Skeletal muscle satellite cell (primary cell): ENCODE measurements at regions not wholly inside any gene's neighbourhood (a gene's known extent, or its start where the extent isn't known, plus 50 kb on each side); places are given as distances from the start of the nearest gene placed in this dataset.

Experiments
- H3K27me3 ChIP-seq: 2 replicates; pipeline ENCODE4 v1.7.0; 2013; ENCODE audit warnings: low read length; ENCODE audit not compliant: control insufficient read depth, insufficient read depth
- H3K36me3 ChIP-seq: 2 replicates; pipeline ENCODE4 v1.7.0; 2013; ENCODE audit warnings: mild to moderate bottlenecking, control low read depth, low read length; ENCODE audit not compliant: insufficient read depth
- H3K4me1 ChIP-seq: 2 replicates; pipeline ENCODE4 v1.7.0; 2013; ENCODE audit warnings: low read length; ENCODE audit not compliant: control insufficient read depth, insufficient read depth
- H3K4me2 ChIP-seq: 2 replicates; pipeline ENCODE4 v1.7.0; 2013; ENCODE audit warnings: mild to moderate bottlenecking, low read length
- H3K4me3 ChIP-seq: 2 replicates; pipeline ENCODE4 v1.7.0; 2013; ENCODE audit warnings: low read length
- H3K9ac ChIP-seq: 2 replicates; pipeline ENCODE4 v1.7.0; 2013; ENCODE audit warnings: mild to moderate bottlenecking, low read depth, low read length, moderate library complexity
- H3K9me3 ChIP-seq: replicated peaks from 2 replicates; pipeline ENCODE4 v1.7.0; 2013; ENCODE audit warnings: mild to moderate bottlenecking, control low read depth, low read length

DNA sequence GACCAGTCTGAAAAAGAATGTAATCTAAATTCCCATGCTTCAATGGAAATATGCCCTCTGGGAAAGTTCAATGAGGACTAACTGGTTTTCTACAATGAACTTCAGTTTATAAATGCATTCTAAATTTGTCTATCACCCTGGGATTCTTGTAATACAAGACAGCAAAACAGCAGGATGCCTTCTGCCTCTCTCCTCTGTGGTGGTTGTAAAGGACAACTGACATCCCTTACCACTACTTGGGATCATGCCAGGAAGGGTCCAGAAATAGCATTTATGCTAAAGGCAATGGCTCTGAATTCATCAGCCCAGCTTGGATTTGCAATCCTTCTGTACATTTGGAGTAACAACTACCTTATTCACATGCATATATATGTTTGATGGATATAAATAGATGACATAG is 97.3 kb upstream of the ADAMTS16 start:
- Histone ChIP-seq H3K9ac (no peak overlapping the region), H3K4me2 (no peak overlapping the region), H3K9me3 (no peaks in the 10 kb centered on the region), H3K4me3 (no peak overlapping the region), H3K27me3 (no peaks in the 10 kb centered on the region), H3K36me3 (no peaks in the 10 kb centered on the region), H3K4me1 (no peaks in the 10 kb centered on the region)

DNA sequence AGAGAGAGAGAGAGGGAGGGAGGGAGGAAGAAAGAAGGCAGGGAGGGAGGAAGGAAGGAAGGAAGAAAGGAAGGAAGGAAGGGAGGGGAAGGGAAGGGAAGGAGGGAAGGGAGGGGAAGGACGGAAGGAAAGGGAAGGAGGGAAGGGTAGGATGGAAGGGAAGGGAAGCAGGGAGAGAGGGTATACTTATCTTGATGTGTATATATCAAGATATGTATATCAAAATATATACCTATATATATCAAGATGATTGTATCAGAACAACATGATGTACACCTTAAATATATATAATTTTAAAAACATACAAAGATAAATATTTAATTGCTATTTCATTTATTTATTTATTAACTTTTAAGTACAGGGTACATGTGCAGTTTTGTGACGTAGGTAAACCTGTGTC is 96.8 kb upstream of the ADAMTS16 start:
- H3K9me3 ChIP-seq, result no peaks in the 10 kb centered on the region
- no peak overlapping the region for H3K4me3 ChIP-seq
- no peaks in the 10 kb centered on the region for H3K27me3 ChIP-seq

GRCh38 chr5:5044247-5044840 is 95.8 kb upstream of the ADAMTS16 start:
- H3K4me1 ChIP-seq, result no peaks in the 10 kb centered on the region
- no peaks in the 10 kb centered on the region for H3K36me3 ChIP-seq
- no peak overlapping the region for H3K4me2 ChIP-seq
- no peak overlapping the region for H3K9ac ChIP-seq
- no peak overlapping the region for H3K4me3 ChIP-seq
- H3K27me3 ChIP-seq, result no peaks in the 10 kb centered on the region
- H3K9me3 ChIP-seq, result no peaks in the 10 kb centered on the region

More for the DNA sequence above, 96.8 kb upstream of the ADAMTS16 start:
- Histone ChIP-seq H3K4me1 (no peaks in the 10 kb centered on the region), H3K9ac (no peak overlapping the region), H3K36me3 (no peaks in the 10 kb centered on the region), H3K4me2 (no peak overlapping the region)

DNA sequence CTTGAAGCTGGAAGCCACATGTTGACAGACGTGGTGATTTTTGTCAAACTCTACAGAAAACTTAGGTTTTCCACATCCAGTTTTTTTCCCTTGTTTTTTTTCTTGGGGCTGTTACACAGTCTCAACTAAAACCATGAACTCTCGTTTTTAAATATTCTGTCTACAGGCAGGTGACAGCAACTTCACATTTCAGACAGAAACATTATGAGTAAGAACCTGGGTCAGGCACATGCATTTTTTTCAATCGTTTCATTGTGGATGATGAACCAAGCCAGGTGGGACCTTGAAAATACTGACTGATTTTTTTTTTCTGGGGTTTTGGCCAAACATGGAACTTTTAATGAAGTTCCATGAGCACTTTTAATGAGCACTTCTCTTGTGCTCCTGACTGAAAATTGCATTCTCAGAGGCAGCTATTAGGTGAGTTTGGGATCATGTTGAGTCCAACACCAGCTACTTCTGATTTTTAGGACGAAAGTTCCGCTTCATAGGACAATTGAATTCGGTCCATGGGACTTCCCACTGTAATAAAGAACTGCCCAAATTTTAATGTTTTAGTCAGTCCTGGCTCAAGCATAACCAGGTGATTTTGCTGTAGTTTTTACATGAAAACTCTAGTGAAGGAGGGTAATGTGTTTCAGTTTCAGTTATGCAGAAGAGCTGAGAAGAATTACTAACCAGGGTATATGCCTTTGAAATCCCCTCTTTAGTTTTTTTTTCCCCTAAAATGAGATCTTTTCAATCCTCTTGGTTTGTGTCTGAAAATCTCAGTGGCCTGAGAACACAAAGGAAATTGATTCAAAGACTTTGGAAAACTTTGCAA is 93.2 kb upstream of the ADAMTS16 start:
- Histone ChIP-seq H3K9ac (no peak overlapping the region), H3K4me2 (no peak overlapping the region), H3K9me3 (no peaks in the 10 kb centered on the region), H3K4me3 (no peak overlapping the region), H3K36me3 (no peaks in the 10 kb centered on the region), H3K27me3 (peaks cover 1% of the 10 kb centered on the region), H3K4me1 (no peaks in the 10 kb centered on the region)

GRCh38 chr5:5050801-5051200 is 89.3 kb upstream of the ADAMTS16 start:
- Histone ChIP-seq H3K9ac (no peak overlapping the region), H3K27me3 (peaks cover 4% of the 10 kb centered on the region), H3K9me3 (no peaks in the 10 kb centered on the region), H3K36me3 (no peaks in the 10 kb centered on the region), H3K4me2 (no peak overlapping the region), H3K4me1 (no peaks in the 10 kb centered on the region), H3K4me3 (no peak overlapping the region)

GRCh38 chr5:5055712-5056111 is 84.4 kb upstream of the ADAMTS16 start:
- H3K4me1 ChIP-seq, result no peaks in the 10 kb centered on the region
- no peaks in the 10 kb centered on the region for H3K36me3 ChIP-seq

DNA sequence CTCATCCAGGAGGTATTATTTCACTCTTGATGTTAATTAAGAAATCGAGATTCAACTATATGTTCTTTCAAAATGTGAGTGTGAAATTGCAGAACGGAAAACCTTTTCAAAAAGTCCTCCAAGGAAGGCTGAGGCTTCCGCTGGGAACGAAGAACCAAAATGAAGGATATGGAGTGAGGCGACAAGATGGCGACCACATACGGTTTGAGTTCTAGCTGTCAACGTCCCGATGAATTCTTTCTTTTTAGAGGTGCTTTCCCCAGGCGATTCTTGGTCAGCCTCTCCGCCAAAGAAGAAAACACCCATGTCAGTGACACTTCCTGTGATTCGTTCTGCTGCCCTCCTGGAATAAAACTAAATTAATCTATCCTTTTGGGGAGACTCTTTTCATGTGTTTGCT is 78.3 kb upstream of the ADAMTS16 start:
- Histone ChIP-seq H3K27me3 (peaks cover 3% of the 10 kb centered on the region), H3K36me3 (no peaks in the 10 kb centered on the region), H3K4me3 (no peak overlapping the region), H3K4me2 (no peak overlapping the region), H3K4me1 (peaks cover 6% of the 10 kb centered on the region), H3K9me3 (no peaks in the 10 kb centered on the region), H3K9ac (no peak overlapping the region)

More at GRCh38 chr5:5055712-5056111, 84.4 kb upstream of the ADAMTS16 start:
- no peak overlapping the region for H3K9ac ChIP-seq
- H3K9me3 ChIP-seq, result no peaks in the 10 kb centered on the region
- H3K27me3 ChIP-seq, result peaks cover 6% of the 10 kb centered on the region
- no peak overlapping the region for H3K4me2 ChIP-seq
- H3K4me3 ChIP-seq, result no peak overlapping the region

DNA sequence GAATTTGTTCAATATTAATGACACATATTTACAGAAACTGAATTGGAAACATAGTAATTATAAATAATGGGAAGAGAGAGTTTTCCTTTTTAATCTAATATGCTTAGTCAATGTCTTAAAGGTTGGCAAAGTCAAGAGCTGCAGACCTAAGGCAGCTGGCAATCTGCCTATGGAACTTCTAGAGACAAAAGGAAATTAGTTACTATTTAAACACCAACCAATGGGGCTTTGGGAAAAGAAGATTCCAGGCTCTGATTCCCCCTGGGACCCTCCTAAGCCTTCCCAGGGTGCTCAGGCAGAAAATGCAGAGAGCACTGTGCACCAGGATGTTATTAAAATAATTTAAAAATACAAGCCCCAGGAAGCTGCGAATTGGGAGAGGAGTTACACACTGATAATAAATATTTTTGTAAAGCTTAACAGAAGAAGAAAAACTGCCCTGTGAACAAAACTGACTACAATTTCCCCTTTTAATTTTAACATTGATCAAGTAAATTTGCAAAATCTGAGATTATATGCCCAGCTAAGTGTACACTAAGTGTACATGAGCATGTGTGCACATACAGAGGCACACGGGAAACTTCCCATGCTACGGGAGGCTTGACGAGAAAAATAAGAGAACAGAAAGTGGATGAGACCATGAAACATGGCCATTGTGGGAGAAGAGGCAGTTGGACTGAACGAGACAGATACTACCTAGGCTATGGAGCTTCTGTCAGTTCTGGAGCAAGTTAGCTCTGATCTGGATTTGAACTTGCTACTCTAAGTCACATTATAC is 77.4 kb upstream of the ADAMTS16 start:
- Histone ChIP-seq H3K4me2 (no peak overlapping the region), H3K27me3 (no peaks in the 10 kb centered on the region), H3K4me3 (no peak overlapping the region), H3K9ac (no peak overlapping the region), H3K36me3 (no peaks in the 10 kb centered on the region), H3K4me1 (peaks cover 6% of the 10 kb centered on the region), H3K9me3 (no peaks in the 10 kb centered on the region)

GRCh38 chr5:5063533-5063953 is 76.6 kb upstream of the ADAMTS16 start:
- Histone ChIP-seq H3K36me3 (no peaks in the 10 kb centered on the region), H3K9ac (no peak overlapping the region), H3K9me3 (no peaks in the 10 kb centered on the region), H3K4me1 (peaks cover 6% of the 10 kb centered on the region), H3K4me3 (no peak overlapping the region), H3K27me3 (no peaks in the 10 kb centered on the region), H3K4me2 (no peak overlapping the region)

GRCh38 chr5:5065472-5065871 is 74.7 kb upstream of the ADAMTS16 start:
- no peak overlapping the region for H3K4me3 ChIP-seq
- H3K4me2 ChIP-seq, result no peak overlapping the region
- no peaks in the 10 kb centered on the region for H3K36me3 ChIP-seq
- H3K27me3 ChIP-seq, result no peaks in the 10 kb centered on the region
- no peaks in the 10 kb centered on the region for H3K9me3 ChIP-seq
- peaks cover 6% of the 10 kb centered on the region for H3K4me1 ChIP-seq
- no peak overlapping the region for H3K9ac ChIP-seq

GRCh38 chr5:5066276-5067186 is 73.6 kb upstream of the ADAMTS16 start:
- no peaks in the 10 kb centered on the region for H3K36me3 ChIP-seq
- no peak overlapping the region for H3K4me3 ChIP-seq
- H3K9me3 ChIP-seq, result no peaks in the 10 kb centered on the region
- no peak overlapping the region for H3K4me2 ChIP-seq
- no peaks in the 10 kb centered on the region for H3K27me3 ChIP-seq
- peaks cover 6% of the 10 kb centered on the region for H3K4me1 ChIP-seq
- H3K9ac ChIP-seq, result no peak overlapping the region
